Muscle layer of colon (tissue), 2 donors: ENCODE measurements at regions not wholly inside any gene's neighbourhood (a gene's known extent, or its start where the extent isn't known, plus 50 kb on each side); places are given as distances from the start of the nearest gene placed in this dataset.

Source experiments
- H3K27ac ChIP-seq: one replicate; pipeline ENCODE4 v1.7.0; 2013; ENCODE audit warnings: low read depth, mild to moderate bottlenecking, low read length, moderate library complexity
- H3K27me3 ChIP-seq, 2 donors: one replicate each; pipeline ENCODE4 v1.7.0; 2013; ENCODE audit warnings: low read length in 2 of 2, mild to moderate bottlenecking in 2 of 2; ENCODE audit not compliant: insufficient read depth in 2 of 2, control insufficient read depth in 1 of 2
- H3K36me3 ChIP-seq: one replicate; pipeline ENCODE4 v1.7.0; 2013; ENCODE audit warnings: mild to moderate bottlenecking, low read length; ENCODE audit not compliant: insufficient read depth
- H3K4me1 ChIP-seq: one replicate; pipeline ENCODE4 v1.7.0; 2013; ENCODE audit warnings: mild to moderate bottlenecking, low read length; ENCODE audit not compliant: insufficient read depth
- H3K4me3 ChIP-seq, 2 donors: one replicate each; pipeline ENCODE4 v1.7.0; 2013; ENCODE audit warnings: low read length in 2 of 2, low read depth in 1 of 2, mild to moderate bottlenecking in 1 of 2, moderate library complexity in 1 of 2
- H3K9ac ChIP-seq: one replicate; pipeline ENCODE4 v1.7.0; 2013; ENCODE audit warnings: low read length
- H3K9me3 ChIP-seq: one replicate; pipeline ENCODE4 v1.7.0; 2013; ENCODE audit warnings: mild to moderate bottlenecking, low read length
- donor health status: abdominal sarcoma.
- donor health status: Adenocarcinoma of cecum.

DNA sequence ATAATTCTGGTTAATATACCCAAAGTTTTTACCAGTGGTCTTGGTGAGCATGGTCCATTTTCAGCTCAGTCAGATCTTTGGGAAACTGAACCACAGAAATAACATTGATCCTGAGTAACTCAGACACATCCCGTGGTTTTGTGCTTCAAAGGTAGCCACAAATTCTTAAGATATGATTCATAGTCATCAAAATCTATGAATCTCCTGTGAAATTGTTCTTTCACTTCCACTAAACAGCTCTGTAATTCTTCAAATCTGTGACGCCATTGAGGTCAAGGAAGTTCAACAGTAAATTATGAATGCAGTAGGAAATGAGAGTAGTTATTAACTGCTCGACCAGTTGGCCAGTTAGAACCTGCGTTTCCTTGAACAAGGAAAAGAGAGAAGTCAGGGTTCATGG, 147.3 kb downstream of the IRS1 start:
- Histone ChIP-seq H3K36me3 (no peaks in the 10 kb centered on the region), H3K9ac (no peak overlapping the region), H3K27ac (no peak overlapping the region), H3K4me1 (peaks cover 48% of the 10 kb centered on the region), H3K9me3 (no peaks in the 10 kb centered on the region), H3K27me3 (no peaks in the 10 kb centered on the region), H3K4me3 (no peak overlapping the region)

DNA sequence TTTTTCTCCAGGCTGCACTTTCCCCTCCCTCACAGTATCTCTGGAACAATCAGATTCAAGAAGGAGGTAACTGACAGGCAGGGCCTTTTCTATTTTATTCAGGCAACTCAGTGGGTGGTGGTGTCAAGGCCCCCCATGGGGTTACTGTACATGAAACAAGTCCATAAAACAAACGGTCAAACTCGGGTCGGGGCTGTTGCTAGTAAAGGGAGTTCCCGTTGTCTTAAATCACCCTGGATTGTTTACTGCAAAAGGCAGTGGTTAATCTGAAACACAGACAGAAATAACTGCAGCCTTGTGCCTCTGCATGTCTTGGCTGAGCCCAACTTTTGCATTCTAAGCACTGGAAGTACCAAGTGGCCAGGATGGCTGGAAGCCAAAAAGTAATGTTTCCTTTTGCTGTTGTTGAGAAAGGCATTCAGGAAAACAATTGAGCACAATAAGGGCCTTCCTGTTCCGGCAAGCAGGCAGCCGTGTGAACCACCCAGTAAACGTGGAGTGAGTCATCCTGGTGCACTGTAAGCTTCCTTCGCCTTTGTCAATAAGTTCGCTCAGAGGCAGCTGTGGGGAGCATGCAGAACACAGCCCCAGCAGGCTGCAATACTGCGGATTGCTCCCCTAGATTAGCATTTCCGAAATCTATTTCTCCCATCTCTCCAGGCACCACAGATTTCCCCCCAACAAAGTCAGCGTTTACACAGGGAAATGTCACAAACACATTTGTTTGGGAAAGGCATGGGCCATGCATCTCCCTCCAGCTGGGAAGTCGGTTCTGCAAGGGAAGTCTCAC, 149.6 kb downstream of the IRS1 start:
- peak overlapping the region; percentile 45 for H3K27ac ChIP-seq
- peaks cover 39% of the 10 kb centered on the region for H3K4me1 ChIP-seq
- H3K9me3 ChIP-seq, result no peaks in the 10 kb centered on the region
- no peaks in the 10 kb centered on the region for H3K36me3 ChIP-seq
- H3K4me3 ChIP-seq, result peak overlapping the region in 1 of 2 donors; percentile 28
- H3K9ac ChIP-seq, result peak overlapping the region; percentile 3
- H3K27me3 ChIP-seq, result no peaks in the 10 kb centered on the region

DNA sequence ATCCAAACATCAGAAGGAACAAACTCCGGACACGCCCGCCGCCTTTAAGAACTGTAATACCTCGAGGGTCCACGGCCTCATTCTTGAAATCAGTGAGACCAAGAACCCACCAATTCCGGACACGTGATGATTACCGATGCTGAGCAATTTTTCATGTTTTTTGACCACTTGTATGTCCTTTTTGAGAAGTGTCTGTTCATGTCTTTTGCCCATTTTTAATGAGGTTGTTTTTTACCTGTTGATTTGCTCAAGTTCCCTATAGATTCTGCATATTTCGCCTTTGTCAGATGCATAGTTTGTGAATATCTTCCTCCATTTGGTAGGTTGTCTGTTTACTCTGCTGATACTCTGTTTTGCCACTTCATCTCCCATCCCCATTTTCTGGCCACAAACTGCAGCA, 150.4 kb downstream of the IRS1 start:
- Histone ChIP-seq H3K4me3 (no peak overlapping the region), H3K27ac (peak overlapping the region; percentile 45), H3K36me3 (no peaks in the 10 kb centered on the region), H3K27me3 (no peaks in the 10 kb centered on the region), H3K9ac (peak overlapping the region; percentile 3), H3K9me3 (no peaks in the 10 kb centered on the region), H3K4me1 (peaks cover 43% of the 10 kb centered on the region)

DNA sequence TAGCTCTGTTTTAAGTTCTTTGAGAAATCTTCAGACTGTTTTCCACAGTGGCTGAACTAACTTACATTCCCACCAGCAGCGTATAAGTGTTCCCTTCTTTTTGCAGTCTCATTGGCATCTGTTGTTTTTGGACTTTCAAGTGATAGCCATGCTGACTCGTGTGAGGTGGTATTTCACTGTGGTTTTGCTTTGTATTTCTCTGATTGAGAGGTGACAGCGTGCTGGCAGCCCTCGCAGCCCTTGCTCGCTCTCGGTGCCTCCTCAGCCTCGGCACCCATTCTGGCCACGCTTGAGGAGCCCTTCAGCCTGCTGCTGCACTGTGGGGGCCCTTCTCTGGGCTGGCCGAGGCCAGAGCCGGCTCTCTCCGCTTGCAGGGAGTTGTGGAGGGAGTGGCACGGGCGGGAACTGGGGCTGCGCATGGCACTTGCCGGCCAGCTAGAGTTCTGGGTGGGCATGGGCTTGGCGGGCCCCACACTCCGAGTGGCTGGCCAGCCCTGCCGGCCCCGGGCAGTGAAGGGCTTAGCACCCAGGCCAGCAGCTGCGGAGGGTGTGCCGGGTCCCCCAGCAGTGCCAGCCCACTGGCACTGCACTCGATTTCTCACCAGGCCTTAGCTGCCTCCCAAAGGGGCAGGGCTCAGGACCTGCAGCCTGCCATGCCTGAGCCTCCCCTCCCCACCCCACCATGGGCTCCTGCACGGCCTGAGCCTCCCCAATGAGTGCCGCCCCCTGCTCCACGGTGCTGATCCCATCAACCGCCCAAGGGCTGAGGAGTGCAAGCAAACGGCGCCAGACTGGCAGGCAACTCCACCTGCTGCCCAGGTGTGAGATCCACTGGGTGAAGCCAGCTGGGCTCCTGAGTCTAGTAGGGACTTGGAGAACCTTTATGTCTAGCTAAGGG, 151.8 kb downstream of the IRS1 start:
- H3K9me3 ChIP-seq, result no peaks in the 10 kb centered on the region
- H3K9ac ChIP-seq, result no peak overlapping the region
- H3K4me3 ChIP-seq, result no peak overlapping the region
- no peaks in the 10 kb centered on the region for H3K27me3 ChIP-seq
- no peak overlapping the region for H3K27ac ChIP-seq
- no peaks in the 10 kb centered on the region for H3K36me3 ChIP-seq
- peaks cover 41% of the 10 kb centered on the region for H3K4me1 ChIP-seq

DNA sequence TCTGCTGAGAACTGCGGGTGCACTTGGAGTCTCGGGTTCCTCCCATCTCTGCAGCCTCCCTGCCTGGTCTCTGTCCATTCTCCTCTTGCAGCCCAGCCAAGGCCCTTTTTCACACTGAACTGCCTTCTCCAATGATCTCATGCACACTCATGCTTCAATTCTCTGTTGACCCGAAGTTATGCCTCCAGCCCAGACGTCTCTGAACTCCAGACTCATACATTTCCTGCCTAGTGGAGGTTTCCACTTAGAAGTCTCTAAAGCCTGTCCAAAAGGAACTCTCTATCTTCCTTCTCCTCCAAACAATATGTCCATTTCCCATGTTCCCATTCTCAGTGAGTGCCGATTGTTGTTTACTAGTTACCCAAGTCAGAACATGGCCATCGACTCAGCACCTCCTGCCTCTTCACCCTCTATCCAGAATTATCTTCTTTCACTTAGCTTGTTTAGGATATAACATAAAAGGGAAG, 155.2 kb downstream of the IRS1 start:
- Histone ChIP-seq H3K9me3 (no peaks in the 10 kb centered on the region), H3K4me1 (peaks cover 11% of the 10 kb centered on the region), H3K36me3 (no peaks in the 10 kb centered on the region), H3K27me3 (no peaks in the 10 kb centered on the region), H3K9ac (no peak overlapping the region), H3K4me3 (no peak overlapping the region), H3K27ac (no peak overlapping the region)

DNA sequence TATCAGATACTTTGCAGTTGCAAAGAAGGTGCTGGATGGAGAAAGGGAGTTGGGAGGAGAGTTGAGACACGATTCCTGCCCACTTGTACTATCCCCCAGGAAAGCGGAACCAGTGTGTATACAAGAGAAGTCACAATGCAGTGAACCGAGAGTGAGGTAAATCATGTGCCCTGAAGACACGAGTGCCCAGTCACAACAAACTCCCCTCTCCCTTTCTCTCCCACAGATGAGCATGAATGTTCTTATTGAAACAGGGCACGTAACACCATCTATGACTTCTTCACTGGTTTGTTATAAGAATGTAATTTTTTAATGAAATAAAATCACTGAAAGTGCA, 155.7 kb downstream of the IRS1 start:
- Histone ChIP-seq H3K27me3 (no peaks in the 10 kb centered on the region), H3K27ac (no peak overlapping the region)

DNA sequence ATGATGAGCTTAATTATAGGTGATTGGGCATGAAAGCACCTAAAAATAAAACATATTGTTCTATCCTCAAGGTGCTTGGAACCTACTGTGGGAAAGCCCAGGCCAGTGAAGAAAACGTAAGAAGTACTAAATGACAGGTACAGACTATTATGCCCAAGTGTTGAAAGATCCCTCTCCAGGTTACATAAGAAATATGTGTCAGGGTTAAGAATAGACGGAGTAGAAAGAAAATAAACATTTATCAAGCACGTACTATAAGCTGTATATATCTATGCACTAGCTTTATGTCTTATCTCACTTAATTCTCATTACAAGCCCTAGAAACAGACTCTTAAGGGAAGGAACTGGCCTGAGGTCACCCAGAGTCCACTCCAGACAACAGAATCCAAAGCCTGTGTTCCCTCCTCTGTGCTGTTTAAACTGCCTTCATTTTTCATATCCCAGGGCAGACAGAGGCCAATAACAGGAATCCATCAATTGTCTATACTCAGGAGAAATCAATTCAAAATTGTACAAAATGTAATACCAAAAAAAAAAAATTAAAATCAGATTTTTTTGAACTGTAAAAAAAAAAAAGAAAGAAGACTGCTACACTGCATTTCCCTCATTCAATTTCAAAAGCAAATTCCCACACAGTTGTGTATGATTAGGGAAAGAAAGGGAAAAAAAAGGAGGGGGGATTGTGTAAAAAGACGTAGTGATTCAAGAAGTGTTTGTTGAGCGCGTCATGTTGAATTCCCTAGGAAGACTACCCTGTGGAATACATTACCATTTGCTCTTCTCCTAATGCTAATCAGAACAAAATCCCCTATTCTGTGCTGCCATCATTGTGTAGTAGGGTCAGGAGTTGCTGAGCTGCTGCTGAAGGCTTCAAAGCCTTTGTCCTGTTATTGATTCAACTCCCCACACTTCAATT, 156.3 kb downstream of the IRS1 start:
- Histone ChIP-seq H3K4me3 (no peak overlapping the region), H3K9me3 (no peaks in the 10 kb centered on the region), H3K27ac (no peak overlapping the region), H3K27me3 (no peaks in the 10 kb centered on the region), H3K36me3 (no peaks in the 10 kb centered on the region), H3K9ac (no peak overlapping the region), H3K4me1 (peaks cover 9% of the 10 kb centered on the region)

More for the DNA sequence above, 155.7 kb downstream of the IRS1 start:
- H3K4me1 ChIP-seq, result peaks cover 9% of the 10 kb centered on the region
- H3K9ac ChIP-seq, result no peak overlapping the region
- no peaks in the 10 kb centered on the region for H3K36me3 ChIP-seq
- no peaks in the 10 kb centered on the region for H3K9me3 ChIP-seq
- no peak overlapping the region for H3K4me3 ChIP-seq

DNA sequence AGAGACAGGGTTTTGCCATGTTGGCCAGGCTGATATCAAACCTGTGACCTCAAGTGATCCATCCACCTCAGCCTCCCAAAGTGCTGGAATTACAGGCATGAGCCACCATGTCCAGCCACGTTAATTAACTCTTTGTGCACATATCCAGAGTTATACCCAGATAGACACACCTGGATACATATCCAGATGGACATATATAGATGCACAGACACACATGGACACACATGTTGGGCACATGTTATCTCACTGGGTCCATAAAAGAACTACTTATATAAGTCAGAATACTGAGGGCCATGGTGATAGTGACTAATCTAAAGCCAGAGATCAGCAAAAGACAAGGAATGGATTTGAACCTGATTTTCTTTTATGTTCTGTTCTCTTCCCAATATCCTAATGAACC, 158.6 kb downstream of the IRS1 start:
- Histone ChIP-seq H3K4me1 (peaks cover 9% of the 10 kb centered on the region), H3K27ac (no peak overlapping the region), H3K9ac (no peak overlapping the region), H3K36me3 (no peaks in the 10 kb centered on the region), H3K27me3 (no peaks in the 10 kb centered on the region), H3K9me3 (no peaks in the 10 kb centered on the region), H3K4me3 (no peak overlapping the region)

DNA sequence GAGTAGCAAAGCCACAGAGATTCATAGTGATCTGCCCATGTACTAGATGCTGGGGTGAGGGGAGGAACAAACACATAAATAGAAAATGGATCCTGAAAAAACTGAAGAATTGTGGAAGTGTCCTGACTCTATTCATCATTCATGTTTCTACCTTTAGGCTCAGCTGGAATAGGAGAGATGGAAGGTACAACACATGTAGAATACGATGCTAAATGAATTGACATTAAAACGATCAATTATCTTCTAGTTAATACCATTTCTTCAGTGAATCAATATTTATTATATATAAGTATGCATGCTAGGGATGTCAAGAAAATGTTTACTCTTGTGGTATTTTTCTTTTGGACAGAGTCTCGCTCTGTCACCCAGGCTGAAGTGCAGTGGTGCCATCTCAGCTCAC, 159.1 kb downstream of the IRS1 start:
- Histone ChIP-seq H3K9ac (no peak overlapping the region), H3K4me3 (no peak overlapping the region), H3K4me1 (peaks cover 9% of the 10 kb centered on the region), H3K36me3 (no peaks in the 10 kb centered on the region), H3K9me3 (no peaks in the 10 kb centered on the region), H3K27ac (no peak overlapping the region), H3K27me3 (no peaks in the 10 kb centered on the region)

DNA sequence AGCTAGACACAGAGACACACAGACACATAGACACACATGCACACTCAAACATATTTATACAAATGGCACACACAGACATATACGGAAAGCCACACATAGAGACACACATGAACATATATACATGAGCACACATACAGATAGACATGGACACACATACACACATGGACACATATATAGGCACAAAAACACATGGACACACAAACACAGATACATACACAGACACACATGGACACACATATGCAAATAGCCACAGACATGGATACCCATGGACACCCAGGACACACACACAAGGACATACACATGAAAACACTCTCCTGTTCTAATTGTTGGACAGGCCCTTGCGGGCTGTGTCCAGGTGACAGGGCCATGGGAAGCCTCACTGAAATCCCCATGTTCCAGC, 160.1 kb downstream of the IRS1 start:
- Histone ChIP-seq H3K4me1 (peaks cover 7% of the 10 kb centered on the region), H3K4me3 (no peak overlapping the region), H3K9me3 (no peaks in the 10 kb centered on the region), H3K9ac (no peak overlapping the region), H3K27ac (no peak overlapping the region), H3K27me3 (no peaks in the 10 kb centered on the region), H3K36me3 (no peaks in the 10 kb centered on the region)

DNA sequence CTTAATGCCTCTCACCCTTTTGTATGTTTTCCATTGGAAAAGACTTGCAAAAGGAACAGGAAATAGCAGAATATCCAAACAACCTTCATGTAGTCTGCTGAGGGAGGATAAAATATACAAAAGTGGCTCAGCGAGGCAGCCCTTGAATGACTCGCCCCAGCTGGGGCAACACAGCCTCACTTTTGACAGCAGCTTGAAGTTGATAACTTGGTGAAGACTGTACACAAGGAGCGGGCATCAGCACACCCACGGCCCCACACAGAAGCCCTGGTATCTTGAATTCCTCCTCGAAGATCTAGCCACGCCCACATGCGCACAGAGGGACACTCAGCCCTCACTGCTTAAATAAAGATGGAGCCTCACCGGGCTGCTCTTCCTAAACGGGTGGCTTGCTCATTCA, 161.0 kb downstream of the IRS1 start:
- Histone ChIP-seq H3K9ac (no peak overlapping the region), H3K4me1 (peaks cover 6% of the 10 kb centered on the region), H3K27ac (no peak overlapping the region), H3K27me3 (no peaks in the 10 kb centered on the region), H3K36me3 (no peaks in the 10 kb centered on the region), H3K9me3 (no peaks in the 10 kb centered on the region), H3K4me3 (no peak overlapping the region)
